Ammon's horn (tissue), 1 donor: ENCODE measurements at regions not wholly inside any gene's neighbourhood (a gene's known extent, or its start where the extent isn't known, plus 50 kb on each side); places are given as distances from the start of the nearest gene placed in this dataset.
"Not testable (repeated sequence)": the region's sequence is repeated elsewhere in the genome, so short reads cannot be mapped to it uniquely, and the experiment has no call there.

Experiments
- DNase-seq: peaks from one replicate; pipeline ENCODE4 v3.0.0-alpha.2; 2016; ENCODE audit warnings: low spot score

- DNase-seq, result no peak
Measured at GRCh38 chrX:39047174-39047573, 245.9 kb downstream of the MID1IP1 start.

GRCh38 chrX:39049975-39050374 lies 248.7 kb downstream of the MID1IP1 start:
- no peak for DNase-seq

GRCh38 chrX:39050427-39050826 lies 249.2 kb downstream of the MID1IP1 start:
- no peak for DNase-seq

- no peak for DNase-seq
Measured at GRCh38 chrX:39052751-39053150, 251.5 kb downstream of the MID1IP1 start.

GRCh38 chrX:39058724-39059123 lies 257.5 kb downstream of the MID1IP1 start:
- DNase-seq, result no peak

- no peak for DNase-seq
Measured at GRCh38 chrX:39059866-39060265, 258.6 kb downstream of the MID1IP1 start.

GRCh38 chrX:39063037-39063436 lies 261.8 kb downstream of the MID1IP1 start:
- no peak for DNase-seq

GRCh38 chrX:39063702-39064101 lies 262.4 kb downstream of the MID1IP1 start:
- DNase-seq, result no peak

- DNase-seq, result peak; percentile 42
Measured at GRCh38 chrX:39065051-39065871, 264.0 kb downstream of the MID1IP1 start.

- no peak for DNase-seq
Measured at GRCh38 chrX:39067866-39068265, 266.6 kb downstream of the MID1IP1 start.

GRCh38 chrX:39068634-39069033 lies 267.4 kb downstream of the MID1IP1 start:
- DNase-seq, result not testable (repeated sequence)

- DNase-seq, result no peak
Measured at GRCh38 chrX:39070009-39070408, 268.8 kb downstream of the MID1IP1 start.

GRCh38 chrX:39073131-39073530 lies 271.9 kb downstream of the MID1IP1 start:
- no peak for DNase-seq

- DNase-seq, result no peak
Measured at GRCh38 chrX:39096599-39096998, 295.3 kb downstream of the MID1IP1 start.

- no peak for DNase-seq
Measured at GRCh38 chrX:39104745-39105144, 303.5 kb downstream of the MID1IP1 start.

- no peak for DNase-seq
Measured at GRCh38 chrX:39112143-39112542, 310.9 kb downstream of the MID1IP1 start.

- DNase-seq, result no peak
Measured at GRCh38 chrX:39115166-39115565, 313.9 kb downstream of the MID1IP1 start.

GRCh38 chrX:39117101-39117500 lies 315.8 kb downstream of the MID1IP1 start:
- DNase-seq, result no peak

- no peak for DNase-seq
Measured at GRCh38 chrX:39121903-39122302, 320.6 kb downstream of the MID1IP1 start.

- no peak for DNase-seq
Measured at GRCh38 chrX:39125834-39126233, 324.6 kb downstream of the MID1IP1 start.

- no peak for DNase-seq
Measured at GRCh38 chrX:39133971-39134370, 332.7 kb downstream of the MID1IP1 start.

- no peak for DNase-seq
Measured at GRCh38 chrX:39137363-39137954, 336.2 kb downstream of the MID1IP1 start.

GRCh38 chrX:39140581-39140980 lies 339.3 kb downstream of the MID1IP1 start:
- no peak for DNase-seq

GRCh38 chrX:39144323-39144722 lies 343.1 kb downstream of the MID1IP1 start:
- DNase-seq, result no peak
